ENCODE measurements at regions not wholly inside any gene's neighbourhood (a gene's known extent, or its start where the extent isn't known, plus 50 kb on each side); places are given as distances from the start of the nearest gene placed in this dataset.

GRCh38 chr5:110167384-110167783, 477.7 kb downstream of the MAN2A1 start:
- ATAC-seq, result no peak

DNA sequence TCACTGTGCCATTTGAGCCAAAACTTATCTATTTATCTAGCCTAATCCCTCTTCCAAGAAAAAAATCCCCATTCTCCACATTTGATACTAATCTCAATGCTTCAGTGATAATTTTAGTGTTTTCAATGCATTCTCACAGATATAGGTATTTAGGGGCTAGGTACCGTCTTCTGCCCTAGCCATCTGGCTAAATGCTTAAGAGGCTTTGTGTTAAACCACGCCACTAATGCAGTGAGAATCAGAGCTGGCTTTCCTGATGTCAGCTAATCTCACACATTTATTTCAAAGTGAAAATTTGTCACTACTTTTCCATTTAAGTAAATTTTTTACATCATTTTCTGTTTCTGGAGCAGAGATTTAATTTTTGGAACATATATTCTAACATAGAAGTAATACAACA, 479.7 kb downstream of the MAN2A1 start:
- DNase-seq (ENCODE audit: low spot score) (no peak), ATAC-seq (no peak)
- intact Hi-C loops (cut with DNase I), result no loop called here

More at GRCh38 chr5:110167384-110167783, 477.7 kb downstream of the MAN2A1 start:
- intact Hi-C loops (cut with DNase I), result no loop called here
- no peak for DNase-seq (ENCODE audit: low spot score)

DNA sequence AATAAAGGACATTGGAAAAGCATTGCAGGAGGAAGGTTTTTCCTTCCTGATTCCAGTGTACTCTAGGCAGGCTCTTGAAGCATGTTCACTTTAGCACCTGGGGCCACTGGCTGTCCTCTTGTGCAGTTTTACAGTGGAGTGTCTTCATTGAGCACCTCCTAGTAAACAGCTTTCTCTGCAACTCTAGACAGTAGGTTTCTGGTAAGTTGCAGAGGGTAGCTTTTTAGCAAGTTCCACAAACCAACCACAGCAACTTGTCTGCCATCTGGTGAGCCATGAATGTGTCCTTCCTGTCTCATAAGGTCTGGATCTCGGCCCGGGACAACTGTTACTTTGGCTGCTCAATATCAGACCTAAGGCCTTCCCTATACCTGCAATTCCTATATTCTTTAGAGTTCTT, 488.0 kb downstream of the MAN2A1 start:
- ATAC-seq, result no peak
- DNase-seq (ENCODE audit: low spot score), result no peak
- intact Hi-C loops (cut with DNase I), result no loop called here

DNA sequence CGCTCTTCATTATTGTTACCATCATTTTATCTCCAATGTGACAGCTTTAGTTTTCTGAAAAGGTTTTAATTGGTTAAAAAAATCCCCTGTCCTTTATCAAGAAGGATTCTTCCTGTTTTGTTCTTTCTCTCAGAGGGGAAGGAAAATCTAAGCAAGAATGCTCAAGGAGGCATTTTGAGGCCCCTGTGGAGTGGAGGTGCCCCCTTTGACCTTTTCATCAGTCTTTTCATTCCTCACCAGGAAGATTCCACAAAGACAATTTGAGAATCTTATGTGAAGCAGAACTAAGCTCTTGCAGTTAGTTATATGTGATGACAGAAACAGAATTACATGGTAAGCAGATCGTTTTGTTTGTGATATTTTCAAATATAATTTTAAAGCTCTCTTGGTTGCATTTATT, 489.6 kb downstream of the MAN2A1 start:
- intact Hi-C loops (cut with DNase I), result no loop called here

DNA sequence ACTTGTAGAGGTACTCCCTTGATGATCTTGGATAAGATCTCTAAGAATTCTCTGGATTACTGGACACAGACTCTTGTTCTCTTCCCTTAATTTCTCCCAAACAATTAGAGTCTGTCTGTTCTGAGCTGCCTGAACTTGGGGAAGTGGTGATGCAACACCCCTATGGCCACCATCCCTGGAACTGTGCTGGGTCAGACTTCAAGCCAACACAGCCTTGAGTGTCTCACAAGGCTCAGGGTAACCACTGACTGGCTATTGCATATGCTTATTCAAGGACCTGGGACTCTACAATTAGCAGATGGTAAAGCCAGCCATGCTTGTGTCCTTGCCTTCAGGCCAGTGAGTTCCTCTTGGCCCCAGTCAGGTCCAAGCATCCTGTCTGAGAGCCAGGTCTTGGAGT, 504.5 kb downstream of the MAN2A1 start:
- intact Hi-C loops (cut with DNase I), result no loop called here
- no peak for ATAC-seq
- no peak for DNase-seq (ENCODE audit: low spot score)

More for the DNA sequence above, 489.6 kb downstream of the MAN2A1 start:
- no peak for ATAC-seq
- DNase-seq (ENCODE audit: low spot score), result no peak

GRCh38 chr5:110195288-110195687, 505.6 kb downstream of the MAN2A1 start:
- intact Hi-C loops (cut with DNase I), result no loop called here
- no peak for DNase-seq (ENCODE audit: low spot score)
- ATAC-seq, result no peak

DNA sequence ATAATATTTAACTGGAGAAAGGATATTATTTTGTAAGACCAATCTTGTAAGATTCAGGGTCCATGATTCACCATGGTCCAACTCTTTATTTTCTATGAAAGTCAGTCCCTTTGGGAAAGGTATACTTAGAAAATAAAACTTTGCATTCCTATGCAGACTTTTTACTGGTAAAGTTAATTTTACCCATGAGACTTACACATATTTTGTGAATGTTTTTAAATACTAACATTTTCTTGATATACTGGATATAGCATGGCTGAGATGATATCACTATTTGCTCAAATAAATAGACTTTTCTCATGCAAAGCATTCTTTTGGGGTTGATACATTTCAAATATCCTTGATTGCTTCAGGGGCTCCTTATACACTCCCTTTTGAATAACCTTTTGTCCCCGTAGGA, 512.1 kb downstream of the MAN2A1 start:
- no peak for DNase-seq (ENCODE audit: low spot score)
- intact Hi-C loops (cut with DNase I), result no loop called here
- no peak for ATAC-seq

- no peak for ATAC-seq
- intact Hi-C loops (cut with DNase I), result no loop called here
- DNase-seq (ENCODE audit: low spot score), result no peak
Observed at GRCh38 chr5:110203661-110204060, 513.9 kb downstream of the MAN2A1 start.

- ATAC-seq (no peak), DNase-seq (ENCODE audit: low spot score) (no peak)
- intact Hi-C loops (cut with DNase I), result no loop called here
Observed at GRCh38 chr5:110209401-110209800, 517.1 kb downstream of the TMEM232 start.

DNA sequence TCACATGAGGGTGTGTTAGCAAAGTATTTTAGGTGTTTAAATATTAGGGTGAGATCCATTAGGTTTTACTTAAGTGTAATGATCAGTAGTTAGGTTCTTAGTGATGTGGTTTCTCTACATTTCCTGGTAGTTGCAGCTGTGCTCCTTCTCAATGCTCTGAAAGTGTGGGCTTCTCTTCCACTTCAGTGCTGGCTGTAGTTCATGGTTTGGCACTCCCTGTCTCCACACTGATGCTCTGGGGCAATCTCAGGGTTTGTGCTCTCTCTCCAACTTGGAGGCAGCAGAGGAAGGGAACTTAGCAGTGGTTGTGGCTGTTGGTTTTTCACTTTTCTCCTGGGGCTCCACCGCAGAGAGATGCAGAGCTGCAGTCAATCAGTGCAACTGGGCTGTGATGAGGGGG, 507.5 kb downstream of the TMEM232 start:
- intact Hi-C loops (cut with DNase I), result no loop called here
- no peak for ATAC-seq
- no peak for DNase-seq (ENCODE audit: low spot score)

GRCh38 chr5:110219769-110220168, 506.7 kb downstream of the TMEM232 start:
- ATAC-seq (no peak), DNase-seq (ENCODE audit: low spot score) (no peak)
- intact Hi-C loops (cut with DNase I), result no loop called here

- ATAC-seq (no peak), DNase-seq (ENCODE audit: low spot score) (no peak)
- intact Hi-C loops (cut with DNase I), result no loop called here
Observed at GRCh38 chr5:110221036-110221435, 505.4 kb downstream of the TMEM232 start.

DNA sequence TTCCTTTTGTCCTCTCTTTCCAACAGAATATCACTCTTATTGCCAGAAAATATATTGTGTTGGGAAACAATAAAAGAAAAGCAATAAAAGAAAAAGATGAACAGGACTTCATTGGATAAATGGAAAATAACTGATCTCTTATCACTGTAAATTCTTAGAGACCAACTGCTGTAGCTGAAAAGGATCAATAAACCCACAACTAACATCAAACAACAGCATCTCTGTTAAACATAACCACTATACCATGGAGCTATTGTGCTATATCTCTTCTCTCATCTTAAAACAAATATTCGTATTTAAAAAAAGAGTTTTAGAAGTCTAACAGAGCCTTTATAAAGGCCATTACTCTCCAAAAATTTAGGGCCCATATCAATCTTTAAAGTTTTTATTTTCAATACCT, 502.4 kb downstream of the TMEM232 start:
- intact Hi-C loops (cut with DNase I), result no loop called here
- DNase-seq (ENCODE audit: low spot score), result no peak
- no peak for ATAC-seq

DNA sequence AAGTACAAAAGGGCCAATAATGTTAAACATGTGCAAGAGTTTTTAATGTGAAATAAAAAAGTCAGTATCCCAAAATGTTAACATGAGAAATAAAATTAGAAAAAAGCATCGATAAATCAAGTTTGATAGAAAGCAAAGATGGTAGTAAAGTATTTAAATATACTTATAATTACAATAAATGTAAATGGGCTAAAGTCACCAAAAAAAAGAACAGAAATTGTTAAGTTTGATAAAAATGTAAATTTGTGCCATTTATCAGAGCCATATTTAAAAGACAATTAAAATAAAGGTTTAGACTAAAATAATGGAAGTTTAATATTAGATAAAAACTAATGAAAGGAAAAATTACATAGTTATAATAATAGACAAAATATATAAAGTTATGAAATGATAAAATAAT, 500.5 kb downstream of the TMEM232 start:
- ATAC-seq (no peak), DNase-seq (ENCODE audit: low spot score) (no peak)
- intact Hi-C loops (cut with DNase I), result no loop called here

- intact Hi-C loops (cut with DNase I), result no loop called here
- DNase-seq (ENCODE audit: low spot score), result no peak
Observed at GRCh38 chr5:110239786-110240185, 486.7 kb downstream of the TMEM232 start.

DNA sequence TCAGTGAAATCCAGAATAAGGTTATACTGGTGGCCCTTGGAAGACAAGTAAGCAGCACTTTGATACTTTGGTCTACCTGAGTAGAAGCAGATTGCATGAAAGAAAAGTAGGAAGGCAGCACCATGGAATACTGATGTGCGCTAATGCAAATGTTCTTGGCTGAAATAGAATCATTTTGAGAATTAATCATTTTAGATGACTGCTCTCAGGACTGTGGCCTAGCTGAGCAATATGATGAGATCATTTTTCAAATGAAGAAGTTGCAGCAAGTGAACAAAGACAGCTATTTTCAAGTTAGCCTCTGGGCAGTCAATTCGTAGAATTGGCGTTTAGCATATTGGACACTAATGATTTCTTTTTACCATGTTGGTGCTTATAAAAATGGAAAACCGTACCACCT, 483.5 kb downstream of the TMEM232 start:
- ATAC-seq (no peak), DNase-seq (ENCODE audit: low spot score) (no peak)
- intact Hi-C loops (cut with DNase I), result no loop called here

More at GRCh38 chr5:110239786-110240185, 486.7 kb downstream of the TMEM232 start:
- ATAC-seq, result no peak

GRCh38 chr5:110248921-110249320, 477.6 kb downstream of the TMEM232 start:
- intact Hi-C loops (cut with DNase I), result no loop called here

DNA sequence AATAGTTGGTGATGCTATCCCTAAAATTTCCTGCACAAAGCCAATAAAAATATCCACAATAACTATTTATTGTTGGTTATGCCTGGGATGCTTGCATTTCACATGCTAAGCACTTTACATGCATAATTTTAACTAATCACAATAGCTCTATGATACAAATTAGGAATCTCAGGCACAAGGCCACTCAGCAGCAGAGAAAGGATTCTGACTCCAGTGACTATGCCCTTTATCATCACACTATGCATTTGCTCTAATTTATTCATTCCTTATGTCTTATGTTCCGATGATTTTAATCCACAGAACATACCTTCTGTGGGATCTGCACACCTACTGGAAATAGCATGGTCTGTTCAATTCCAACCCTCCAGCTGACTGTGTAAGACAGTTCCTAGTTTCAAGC, 476.1 kb downstream of the TMEM232 start:
- intact Hi-C loops (cut with DNase I), result no loop called here
- no peak for ATAC-seq
- DNase-seq (ENCODE audit: low spot score), result no peak

More at GRCh38 chr5:110248921-110249320, 477.6 kb downstream of the TMEM232 start:
- DNase-seq (ENCODE audit: low spot score) (no peak), ATAC-seq (no peak)

- intact Hi-C loops (cut with DNase I), result no loop called here
- DNase-seq (ENCODE audit: low spot score) (no peak), ATAC-seq (no peak)
Observed at GRCh38 chr5:110250755-110251154, 475.7 kb downstream of the TMEM232 start.

DNA sequence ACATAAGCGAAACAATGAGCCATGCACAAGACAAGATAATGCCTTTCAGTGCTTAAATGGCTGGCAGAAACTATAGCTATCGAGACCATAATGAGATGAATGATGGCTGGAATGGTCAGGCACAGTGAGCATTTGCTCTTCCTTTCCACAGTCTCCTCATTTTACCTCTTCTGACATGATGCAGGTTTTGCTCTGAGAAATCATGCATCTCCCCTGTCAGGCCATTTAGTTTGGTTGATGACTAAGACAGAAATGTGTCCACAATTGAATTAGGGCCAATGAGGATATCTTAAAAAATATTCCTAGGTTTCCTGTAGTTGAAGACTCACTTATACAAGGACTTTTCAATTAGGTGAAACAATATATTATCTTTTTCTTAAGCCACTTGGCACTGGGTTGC, 475.1 kb downstream of the TMEM232 start:
- intact Hi-C loops (cut with DNase I), result no loop called here
- ATAC-seq (no peak), DNase-seq (ENCODE audit: low spot score) (no peak)

- ATAC-seq (no peak), DNase-seq (ENCODE audit: low spot score) (no peak)
- intact Hi-C loops (cut with DNase I), result no loop called here
Observed at GRCh38 chr5:110255194-110255593, 471.3 kb downstream of the TMEM232 start.

DNA sequence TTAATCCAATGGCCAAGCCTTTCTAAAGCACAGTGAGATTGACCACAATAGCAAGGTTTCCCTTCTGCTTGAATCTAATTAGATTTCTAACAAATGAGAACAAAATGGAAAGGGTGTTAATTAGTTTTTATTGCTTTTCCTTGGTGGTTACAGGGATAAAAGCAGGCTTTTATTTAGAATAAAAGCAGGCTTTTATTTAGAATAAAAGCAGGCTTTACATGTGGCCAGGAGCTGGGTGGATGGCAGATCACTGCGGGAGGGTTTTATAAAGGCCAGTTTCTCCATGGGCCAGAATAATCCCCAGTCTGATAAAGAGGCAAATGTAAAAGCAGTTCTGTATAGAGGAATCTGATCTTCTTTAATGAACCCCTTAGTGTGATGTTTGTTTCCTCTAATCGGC, 470.2 kb downstream of the TMEM232 start:
- ATAC-seq (no peak), DNase-seq (ENCODE audit: low spot score) (no peak)
- intact Hi-C loops (cut with DNase I), result no loop called here

All from sciatic nerve (tissue), 2 donors.